ENCODE measurements at regions not wholly inside any gene's neighbourhood (a gene's known extent, or its start where the extent isn't known, plus 50 kb on each side); places are given as distances from the start of the nearest gene placed in this dataset.

DNA sequence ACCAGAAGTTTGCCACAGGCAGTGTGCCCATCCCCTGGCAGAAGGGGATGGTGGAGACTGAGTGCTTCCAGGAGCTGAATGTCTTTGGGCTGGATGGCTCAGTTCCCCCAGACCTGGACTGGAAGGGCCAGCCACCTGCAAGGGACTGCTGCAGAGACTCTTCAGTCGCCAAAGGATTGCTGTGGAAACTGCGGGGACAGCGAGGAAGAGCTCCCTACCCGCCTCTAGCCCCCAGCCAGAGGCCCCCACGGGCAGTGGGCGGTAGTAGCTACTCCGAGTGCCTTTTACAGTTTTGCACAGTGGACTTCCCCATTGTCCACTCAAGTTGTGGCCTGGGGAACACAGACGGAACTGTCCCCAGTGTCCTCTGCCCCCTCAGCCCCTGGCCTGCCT, 138.5 kb downstream of the ZDHHC20 start:
- H3K4me1 ChIP-seq (ENCODE audit: insufficient read depth, low read length) = no peaks in the 10 kb centered on the region
- no peaks in the 10 kb centered on the region for H3K27me3 ChIP-seq (ENCODE audit: insufficient read depth, low read length)
- no peaks in the 10 kb centered on the region for H3K9me3 ChIP-seq (ENCODE audit: low read depth, low read length)
- H3K4me3 ChIP-seq (ENCODE audit: low read length) = no peak overlapping the region

DNA sequence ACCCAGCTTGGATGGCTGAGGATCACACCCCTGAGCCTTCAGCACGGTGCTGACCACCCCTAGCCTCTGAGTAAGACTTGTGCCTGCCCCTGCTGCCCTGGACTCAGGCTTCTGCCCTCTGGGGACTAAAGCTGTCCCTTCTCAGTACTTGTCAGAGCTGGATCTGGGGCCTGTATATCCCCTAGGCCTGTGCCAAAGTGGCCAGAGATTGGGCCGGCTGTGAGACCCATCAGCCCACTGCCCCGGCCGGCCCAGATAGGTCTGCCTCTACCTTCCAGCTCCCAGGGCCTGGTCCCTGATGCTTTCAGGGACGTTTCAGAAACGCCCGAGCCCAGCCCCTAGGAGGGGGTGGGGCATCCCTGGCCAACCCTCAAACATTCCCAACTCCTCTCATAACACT, 137.8 kb downstream of the ZDHHC20 start:
- no peak overlapping the region for H3K4me3 ChIP-seq (ENCODE audit: low read length)

DNA sequence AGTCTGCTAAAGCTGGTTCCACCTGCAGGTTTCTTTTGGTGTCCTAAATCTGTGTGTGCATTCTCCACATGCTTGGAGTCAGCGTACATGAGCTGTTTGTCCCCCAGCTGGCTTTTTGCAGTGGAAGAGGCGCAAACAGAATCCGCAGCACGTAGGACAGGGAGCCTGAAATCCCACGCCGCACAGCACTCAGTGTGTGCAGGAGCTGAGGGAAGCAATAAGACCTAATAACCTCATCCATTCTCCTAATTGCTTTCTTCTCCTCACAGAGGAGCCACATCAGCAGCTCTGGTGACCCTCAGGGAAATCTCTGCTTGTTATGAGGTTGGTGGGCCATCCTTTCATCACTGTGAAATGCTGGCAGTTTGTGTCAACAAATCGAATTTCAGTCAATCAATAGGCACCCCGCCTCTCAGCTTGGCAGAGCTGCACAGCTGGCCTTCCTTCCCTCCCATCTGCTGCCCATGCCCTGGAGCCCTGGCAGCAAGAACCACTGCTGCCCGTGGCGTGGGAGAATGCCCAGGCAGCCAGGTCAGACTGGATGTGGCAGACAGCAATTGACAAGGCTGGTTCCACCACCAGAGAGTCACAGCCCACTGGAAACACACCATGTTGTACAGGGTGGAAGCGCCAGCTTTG, 136.7 kb downstream of the ZDHHC20 start:
- Histone ChIP-seq H3K27me3 (ENCODE audit: insufficient read depth, low read length) (no peaks in the 10 kb centered on the region), H3K4me1 (ENCODE audit: insufficient read depth, low read length) (no peaks in the 10 kb centered on the region), H3K9me3 (ENCODE audit: low read depth, low read length) (no peaks in the 10 kb centered on the region), H3K4me3 (ENCODE audit: low read length) (no peak overlapping the region)

More for the DNA sequence above, 137.8 kb downstream of the ZDHHC20 start:
- Histone ChIP-seq H3K27me3 (ENCODE audit: insufficient read depth, low read length) (no peaks in the 10 kb centered on the region), H3K9me3 (ENCODE audit: low read depth, low read length) (no peaks in the 10 kb centered on the region), H3K4me1 (ENCODE audit: insufficient read depth, low read length) (no peaks in the 10 kb centered on the region)
